ENCODE measurements at regions not wholly inside any gene's neighbourhood (a gene's known extent, or its start where the extent isn't known, plus 50 kb on each side); places are given as distances from the start of the nearest gene placed in this dataset.

- no peak overlapping the region for H3K4me2 ChIP-seq (ENCODE audit: low read length)
- H2AFZ ChIP-seq (ENCODE audit: low read depth, low read length, poor library complexity, severe bottlenecking), result no peak overlapping the region
- intact Hi-C loops (cut with micrococcal nuclease), result no loop called here
- no peak overlapping the region for H3K4me3 ChIP-seq (replicated peaks in 1 of 2; ENCODE audit: low read depth in 1 of 2, low read length in 2 of 2)
- H3K9ac ChIP-seq (ENCODE audit: low read length), result no peak overlapping the region
- H4K20me1 ChIP-seq (ENCODE audit: insufficient read depth), result no peaks in the 10 kb centered on the region
- H3K27me3 ChIP-seq (ENCODE audit: insufficient read depth, low read length), result no peaks in the 10 kb centered on the region
- H3K27ac ChIP-seq (ENCODE audit: low read depth, low read length), result no peak overlapping the region
- ATAC-seq (no peak), DNase-seq (ENCODE audit: low read depth, low spot score) (no peak)
- H3K9me3 ChIP-seq (ENCODE audit: control insufficient read depth in 1 of 2, insufficient read depth in 1 of 2, low read depth in 1 of 2, low read length in 2 of 2), result no peaks in the 10 kb centered on the region
- no peaks in the 10 kb centered on the region for H3K36me3 ChIP-seq (ENCODE audit: control insufficient read depth in 1 of 2, insufficient read depth in 2 of 2, low read length in 2 of 2)
- POLR2A ChIA-PET, result no interaction called here
- CTCF ChIA-PET, result no interaction called here
- H3K79me2 ChIP-seq (ENCODE audit: insufficient read depth, low read length), result no peaks in the 10 kb centered on the region
- H3K4me1 ChIP-seq (ENCODE audit: control insufficient read depth in 1 of 2, insufficient read depth in 2 of 2, low read length in 2 of 2), result no peaks in the 10 kb centered on the region
- TF ChIP-seq POLR2A (IDR thresholded peaks at IDR 0.05; ENCODE audit: borderline replicate concordance, extremely low read depth, insufficient read depth, insufficient read length) (no peak), JUND (IDR thresholded peaks at IDR 0.05) (no peak), FOSL1 (IDR thresholded peaks at IDR 0.05; ENCODE audit: low read depth) (no peak), ATF3 (IDR thresholded peaks at IDR 0.05) (no peak), YY1 (IDR thresholded peaks at IDR 0.05; ENCODE audit: extremely low read depth, insufficient replicate concordance, low read depth, low read length) (no peak)
- no TSS peak for BruUV-seq (replicated peaks)
- H3K9me2 ChIP-seq (ENCODE audit: insufficient read depth), result no peaks in the 10 kb centered on the region
- RAD21 ChIA-PET (ENCODE audit: low non-redundant PET in 1 of 2, low total read pairs in 2 of 2, uncharacterized antibody in 2 of 2, unreplicated experiment in 2 of 2), result no interaction called here
These were observed 2380.9 kb downstream of the PCDH9 start for GRCh38 chr13:64849196-64849595.

GRCh38 chr13:64847767-64848166 is 2382.4 kb downstream of the PCDH9 start:
- Histone ChIP-seq H3K79me2 (ENCODE audit: insufficient read depth, low read length) (no peaks in the 10 kb centered on the region), H3K9ac (ENCODE audit: low read length) (no peak overlapping the region), H3K9me3 (ENCODE audit: control insufficient read depth in 1 of 2, insufficient read depth in 1 of 2, low read depth in 1 of 2, low read length in 2 of 2) (no peaks in the 10 kb centered on the region), H3K4me3 (replicated peaks in 1 of 2; ENCODE audit: low read depth in 1 of 2, low read length in 2 of 2) (no peak overlapping the region), H4K20me1 (ENCODE audit: insufficient read depth) (no peaks in the 10 kb centered on the region), H3K4me2 (ENCODE audit: low read length) (no peak overlapping the region), H2AFZ (ENCODE audit: low read depth, low read length, poor library complexity, severe bottlenecking) (no peak overlapping the region), H3K36me3 (ENCODE audit: control insufficient read depth in 1 of 2, insufficient read depth in 2 of 2, low read length in 2 of 2) (no peaks in the 10 kb centered on the region), H3K27ac (ENCODE audit: low read depth, low read length) (no peak overlapping the region), H3K9me2 (ENCODE audit: insufficient read depth) (no peaks in the 10 kb centered on the region), H3K27me3 (ENCODE audit: insufficient read depth, low read length) (no peaks in the 10 kb centered on the region), H3K4me1 (ENCODE audit: control insufficient read depth in 1 of 2, insufficient read depth in 2 of 2, low read length in 2 of 2) (no peaks in the 10 kb centered on the region)
- ATAC-seq (no peak), DNase-seq (ENCODE audit: low read depth, low spot score) (no peak)
- intact Hi-C loops (cut with micrococcal nuclease), result no loop called here
- ChIA-PET RAD21 (ENCODE audit: low non-redundant PET in 1 of 2, low total read pairs in 2 of 2, uncharacterized antibody in 2 of 2, unreplicated experiment in 2 of 2) (no interaction called here), CTCF (no interaction called here), POLR2A (no interaction called here)
- no TSS peak for BruUV-seq (replicated peaks)
- TF ChIP-seq FOSL1 (IDR thresholded peaks at IDR 0.05; ENCODE audit: low read depth) (no peak), CEBPB (IDR thresholded peaks at IDR 0.05; ENCODE audit: low read depth) (no peak), SIN3A (IDR thresholded peaks at IDR 0.05; ENCODE audit: low read depth) (no peak), YY1 (IDR thresholded peaks at IDR 0.05; ENCODE audit: extremely low read depth, insufficient replicate concordance, low read depth, low read length) (no peak), CTCF (IDR thresholded peaks at IDR 0.05 in 2 of 3, conservative IDR thresholded peaks at IDR 0.05 in 1 of 3; ENCODE audit: borderline replicate concordance in 1 of 3, insufficient read depth in 1 of 3, low read depth in 2 of 3, low read length in 2 of 3) (no peak), ZNF274 (IDR thresholded peaks at IDR 0.05; ENCODE audit: low read depth, low read length) (no peak), SP1 (IDR thresholded peaks at IDR 0.05; ENCODE audit: low read depth) (no peak), REST (IDR thresholded peaks at IDR 0.05; ENCODE audit: low read depth) (no peak), POLR2AphosphoS5 (IDR thresholded peaks at IDR 0.05; ENCODE audit: low read depth, low read length) (no peak), POLR2A (IDR thresholded peaks at IDR 0.05; ENCODE audit: borderline replicate concordance, extremely low read depth, insufficient read depth, insufficient read length) (no peak), TCF7L2 (IDR thresholded peaks at IDR 0.05; ENCODE audit: borderline replicate concordance, extremely low read depth, insufficient read depth, insufficient read length) (no peak), EGR1 (IDR thresholded peaks at IDR 0.05; ENCODE audit: low read depth) (no peak), SRF (IDR thresholded peaks at IDR 0.05; ENCODE audit: low read depth) (no peak)

All from HCT116 (cell line).